Neural progenitor cell (in vitro differentiated cells): ENCODE measurements at regions not wholly inside any gene's neighbourhood (a gene's known extent, or its start where the extent isn't known, plus 50 kb on each side); places are given as distances from the start of the nearest gene placed in this dataset.

ENCODE experiments used
- EZH2 ChIP-seq: fragments of 200-600 bp; sonication (generic); IDR thresholded peaks from 2 replicates; pipeline ENCODE4 v1.6.1; 2017; ENCODE audit warnings: antibody characterized with exemption, mild to moderate bottlenecking, moderate library complexity
- EZH2phosphoT487 ChIP-seq: fragments of 200-600 bp; sonication (generic); IDR thresholded peaks from 2 replicates; pipeline ENCODE4 v1.6.1; 2017; ENCODE audit warnings: antibody characterized with exemption
- TF ChIP-seq, protein P1 (sequence below): fragments of 200-600 bp; sonication (generic); IDR thresholded peaks from 2 replicates; pipeline ENCODE4 v1.5.1; 2017; ENCODE audit warnings: antibody characterized with exemption, mild to moderate bottlenecking

DNA sequence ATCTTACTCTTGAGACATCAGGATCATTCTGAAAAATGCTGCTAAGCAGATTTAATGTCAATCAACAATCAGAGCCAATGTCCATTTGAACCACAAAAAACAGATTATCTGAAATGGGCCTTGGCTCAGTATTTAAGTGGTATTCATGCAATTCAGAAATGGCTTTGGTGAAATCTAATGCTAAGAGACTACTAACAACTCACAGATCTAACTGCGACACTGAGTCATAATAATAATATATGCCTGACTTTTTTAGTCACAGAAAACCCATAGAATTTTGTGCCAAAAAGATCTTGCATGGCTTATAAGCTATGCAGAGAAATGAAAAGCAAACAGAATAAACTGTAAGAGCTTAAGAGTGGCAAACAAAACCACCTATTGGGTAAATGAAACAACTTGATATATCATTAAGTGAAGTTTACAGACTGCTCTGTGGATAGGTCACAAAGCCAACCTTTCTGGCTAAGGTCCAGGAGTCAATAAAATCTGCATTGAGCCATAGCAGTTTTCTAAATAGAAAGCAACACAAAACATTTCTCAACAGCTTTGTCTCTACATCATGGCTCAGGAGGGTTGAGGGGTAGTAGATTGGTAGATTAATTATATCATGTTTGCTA lies 234.3 kb downstream of the LRATD1 start:
- no peak for TF ChIP-seq EZH2
- TF ChIP-seq, protein P1, sequence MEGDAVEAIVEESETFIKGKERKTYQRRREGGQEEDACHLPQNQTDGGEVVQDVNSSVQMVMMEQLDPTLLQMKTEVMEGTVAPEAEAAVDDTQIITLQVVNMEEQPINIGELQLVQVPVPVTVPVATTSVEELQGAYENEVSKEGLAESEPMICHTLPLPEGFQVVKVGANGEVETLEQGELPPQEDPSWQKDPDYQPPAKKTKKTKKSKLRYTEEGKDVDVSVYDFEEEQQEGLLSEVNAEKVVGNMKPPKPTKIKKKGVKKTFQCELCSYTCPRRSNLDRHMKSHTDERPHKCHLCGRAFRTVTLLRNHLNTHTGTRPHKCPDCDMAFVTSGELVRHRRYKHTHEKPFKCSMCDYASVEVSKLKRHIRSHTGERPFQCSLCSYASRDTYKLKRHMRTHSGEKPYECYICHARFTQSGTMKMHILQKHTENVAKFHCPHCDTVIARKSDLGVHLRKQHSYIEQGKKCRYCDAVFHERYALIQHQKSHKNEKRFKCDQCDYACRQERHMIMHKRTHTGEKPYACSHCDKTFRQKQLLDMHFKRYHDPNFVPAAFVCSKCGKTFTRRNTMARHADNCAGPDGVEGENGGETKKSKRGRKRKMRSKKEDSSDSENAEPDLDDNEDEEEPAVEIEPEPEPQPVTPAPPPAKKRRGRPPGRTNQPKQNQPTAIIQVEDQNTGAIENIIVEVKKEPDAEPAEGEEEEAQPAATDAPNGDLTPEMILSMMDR = no peak
- no peak for TF ChIP-seq EZH2phosphoT487
